Cerebellar nuclear complex (tissue), 1 donor: ENCODE measurements at regions not wholly inside any gene's neighbourhood (a gene's known extent, or its start where the extent isn't known, plus 50 kb on each side); places are given as distances from the start of the nearest gene placed in this dataset.

Experiments used
- DNase-seq, 2 experiments: peaks; one replicate each; lab custom pipeline; 2025; lab: John Stamatoyannopoulos, UW

DNA sequence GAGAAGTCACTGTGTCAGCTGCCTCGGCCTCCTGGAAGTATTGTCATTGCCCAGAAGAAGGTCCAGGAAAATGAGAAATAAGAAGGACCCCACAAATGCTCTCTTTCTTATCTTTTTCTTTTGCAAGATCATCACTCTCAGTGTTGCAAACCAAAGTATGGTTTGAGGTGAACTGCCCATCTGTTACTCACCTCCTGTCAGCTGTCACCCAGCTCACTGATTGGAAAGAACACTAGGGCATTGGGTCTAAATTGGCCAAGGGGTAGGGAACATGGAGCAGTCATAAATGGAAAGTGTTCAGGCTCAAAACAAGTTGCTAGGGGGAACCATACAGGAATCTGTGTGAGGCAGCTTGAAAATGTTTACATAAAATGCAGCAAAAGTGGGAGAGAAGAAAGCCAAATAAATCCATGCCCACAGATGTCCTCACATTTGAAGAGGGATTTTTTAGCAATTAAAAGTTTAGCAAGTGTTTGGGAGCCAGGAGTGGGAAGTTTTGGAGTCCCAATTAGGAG lies 431.2 kb upstream of the THBS1 start:
- no peak for DNase-seq

GRCh38 chr15:39151545-39151944 lies 429.3 kb upstream of the THBS1 start:
- no peak for DNase-seq

GRCh38 chr15:39153058-39153714 lies 427.7 kb upstream of the THBS1 start:
- DNase-seq, result no peak

DNA sequence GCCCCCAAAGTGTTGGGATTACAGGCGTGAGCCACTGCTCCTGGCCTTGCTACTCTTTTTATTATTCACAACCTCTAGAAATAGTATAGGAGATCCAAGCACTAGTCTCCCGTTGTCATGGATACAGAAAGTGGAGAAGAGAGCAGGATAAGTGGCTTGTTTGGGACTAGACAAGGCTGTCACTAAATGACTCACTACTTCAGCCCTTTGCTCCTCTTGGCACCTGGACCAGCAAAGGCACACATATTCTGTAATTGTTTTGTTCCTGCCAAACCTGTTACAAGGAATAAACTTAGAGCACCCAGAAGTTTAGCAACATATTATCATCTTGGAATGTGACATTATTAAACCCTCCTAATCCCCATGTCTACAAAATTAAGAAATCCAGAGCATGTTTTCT lies 427.2 kb upstream of the THBS1 start:
- DNase-seq, result no peak

- DNase-seq, result no peak
These were observed 426.6 kb upstream of the THBS1 start for GRCh38 chr15:39154227-39154638.

GRCh38 chr15:39154776-39155175 lies 426.1 kb upstream of the THBS1 start:
- DNase-seq, result no peak

DNA sequence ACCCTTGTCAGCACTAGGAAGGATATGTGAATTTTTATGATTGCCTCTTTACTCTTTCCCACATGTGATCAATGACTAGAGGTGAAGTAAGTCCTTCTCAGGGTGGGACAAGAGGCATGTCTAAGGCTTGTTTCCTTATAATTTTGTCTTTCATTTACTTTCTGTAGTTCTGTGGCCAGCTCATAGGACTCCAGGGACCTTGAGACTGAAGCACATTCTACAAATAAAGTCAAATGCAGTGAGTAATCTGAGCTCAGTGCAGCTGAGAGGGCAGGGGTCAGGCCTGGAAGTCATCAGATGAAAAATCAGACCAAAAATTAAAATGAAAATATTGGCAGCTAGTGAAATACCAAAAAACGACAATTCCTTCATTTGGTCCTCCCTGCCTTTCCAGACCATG lies 424.7 kb upstream of the THBS1 start:
- DNase-seq, result no peak

DNA sequence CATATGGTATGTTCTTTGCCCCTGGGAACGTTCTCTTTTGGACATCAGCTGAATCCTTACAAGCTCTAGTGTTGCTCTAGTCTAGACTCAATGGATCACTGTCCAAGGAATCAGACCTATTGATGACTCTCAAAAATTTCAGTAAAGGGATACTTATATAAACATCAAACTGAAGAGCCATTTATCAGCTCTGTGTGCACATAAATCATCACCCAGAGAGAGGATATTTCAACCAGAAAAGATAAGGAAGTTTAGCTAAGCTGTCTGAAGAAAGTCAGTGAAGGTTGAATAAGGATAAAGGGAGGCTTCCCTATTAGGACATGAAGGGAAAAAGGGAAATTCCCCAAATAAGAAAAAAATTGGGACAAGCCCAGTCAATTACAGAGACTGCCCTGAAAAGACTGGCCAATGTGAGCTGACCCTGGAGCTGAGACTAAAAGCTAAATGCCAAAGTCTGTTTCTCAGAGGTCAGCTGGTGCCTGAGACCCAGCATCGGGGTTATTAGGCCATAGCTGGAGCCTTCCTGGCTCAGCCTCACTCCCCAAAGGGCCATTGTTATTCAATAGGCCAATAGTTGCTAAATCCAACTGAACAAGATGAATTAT lies 424.1 kb upstream of the THBS1 start:
- DNase-seq, result no peak

- DNase-seq, result no peak
These were observed 423.0 kb upstream of the THBS1 start for GRCh38 chr15:39157882-39158281.

- no peak for DNase-seq
These were observed 421.0 kb upstream of the THBS1 start for GRCh38 chr15:39159833-39160232.

GRCh38 chr15:39161096-39161495 lies 419.8 kb upstream of the THBS1 start:
- DNase-seq, result no peak

DNA sequence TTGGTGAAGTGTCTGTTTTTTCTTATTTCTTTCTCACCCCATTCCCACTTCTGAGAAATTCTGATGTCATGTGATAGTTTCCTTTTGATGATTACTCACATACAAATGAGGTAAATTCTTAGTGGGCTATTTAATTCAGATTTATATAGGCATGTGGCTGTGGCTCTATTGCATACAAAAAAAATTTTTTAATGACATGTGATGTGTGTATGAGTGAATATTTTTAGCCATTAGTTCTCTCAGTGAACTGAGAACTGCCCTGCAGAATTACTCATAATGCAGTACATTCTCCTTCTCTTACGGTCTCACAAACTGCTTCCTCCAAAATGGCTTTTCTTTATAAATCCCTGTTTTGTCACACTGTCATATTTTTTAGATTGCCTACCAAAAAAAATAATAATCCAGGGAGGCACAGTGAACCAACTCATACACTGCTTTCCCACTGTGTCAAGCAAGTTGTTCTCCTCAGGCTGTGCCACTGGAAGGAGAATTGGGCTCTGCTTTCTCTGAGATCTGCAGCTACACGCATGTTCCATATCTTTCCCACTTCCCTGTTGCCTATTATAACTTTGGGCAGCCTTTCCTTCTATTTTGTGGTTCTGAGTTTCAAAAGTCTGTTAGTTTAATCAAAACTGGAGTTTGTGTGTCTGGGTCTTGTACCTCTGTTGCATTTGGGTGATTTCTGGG lies 415.7 kb upstream of the THBS1 start:
- no peak for DNase-seq

- no peak for DNase-seq
These were observed 413.5 kb upstream of the THBS1 start for GRCh38 chr15:39167164-39168058.

DNA sequence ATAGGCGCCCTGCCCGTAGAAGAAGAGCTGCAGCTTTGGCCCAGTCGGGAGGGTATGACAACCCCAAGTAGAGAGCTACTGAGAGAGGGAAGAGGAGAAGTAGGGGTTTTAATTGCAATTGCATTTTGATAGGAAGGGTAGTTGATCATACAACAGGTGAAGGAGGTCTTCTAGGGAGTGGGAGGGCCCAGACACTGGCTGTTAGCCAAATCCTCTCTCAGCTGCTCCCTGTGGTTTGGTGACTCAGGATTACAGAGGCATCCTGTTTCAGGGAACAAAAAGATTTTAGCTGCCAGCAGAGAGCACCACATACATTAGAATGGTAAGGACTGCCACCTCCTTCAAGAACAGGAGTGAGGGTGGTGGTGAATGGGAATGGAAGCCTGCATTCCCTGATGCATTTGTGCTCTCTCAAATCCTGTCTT lies 408.9 kb upstream of the THBS1 start:
- no peak for DNase-seq

GRCh38 chr15:39172380-39173281 lies 408.2 kb upstream of the THBS1 start:
- no peak for DNase-seq

- DNase-seq, result no peak
These were observed 407.5 kb upstream of the THBS1 start for GRCh38 chr15:39173426-39173825.

DNA sequence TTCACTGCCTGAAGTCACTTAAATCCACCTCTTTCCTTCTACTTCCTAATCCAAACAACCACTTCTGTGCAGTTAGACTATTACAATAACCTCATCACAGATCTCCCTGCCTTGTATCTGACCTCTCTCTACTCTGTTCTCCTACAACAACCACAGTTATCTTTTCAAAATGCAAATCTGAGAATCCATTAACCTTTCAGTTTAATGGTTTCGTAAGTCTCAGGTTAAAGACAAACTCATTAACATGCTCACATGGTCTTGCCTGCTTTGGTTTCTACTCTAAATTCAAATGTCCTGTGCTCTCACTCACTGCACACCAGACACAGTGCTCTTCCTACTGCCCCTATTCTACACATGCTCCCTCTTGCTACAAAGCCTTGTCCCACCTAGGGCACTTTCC lies 406.5 kb upstream of the THBS1 start:
- DNase-seq, result no peak

DNA sequence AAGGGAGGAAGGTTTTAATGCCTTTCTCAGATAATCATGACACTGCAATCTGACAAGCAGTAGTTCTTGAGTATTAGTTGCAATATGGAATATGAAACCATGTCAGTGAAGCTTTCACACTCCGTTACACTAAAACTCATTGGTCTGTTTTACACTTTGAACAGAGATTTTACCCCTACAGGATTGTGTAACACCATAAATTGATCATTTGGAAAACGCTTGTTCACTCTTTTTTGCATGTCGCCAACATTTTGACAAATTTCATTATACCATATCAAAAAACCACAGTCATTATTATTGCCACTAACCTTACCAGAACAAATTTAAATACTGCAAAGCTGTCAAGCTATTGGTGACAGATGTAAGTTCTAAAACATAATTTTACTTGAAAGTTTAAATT lies 404.8 kb upstream of the THBS1 start:
- no peak for DNase-seq

DNA sequence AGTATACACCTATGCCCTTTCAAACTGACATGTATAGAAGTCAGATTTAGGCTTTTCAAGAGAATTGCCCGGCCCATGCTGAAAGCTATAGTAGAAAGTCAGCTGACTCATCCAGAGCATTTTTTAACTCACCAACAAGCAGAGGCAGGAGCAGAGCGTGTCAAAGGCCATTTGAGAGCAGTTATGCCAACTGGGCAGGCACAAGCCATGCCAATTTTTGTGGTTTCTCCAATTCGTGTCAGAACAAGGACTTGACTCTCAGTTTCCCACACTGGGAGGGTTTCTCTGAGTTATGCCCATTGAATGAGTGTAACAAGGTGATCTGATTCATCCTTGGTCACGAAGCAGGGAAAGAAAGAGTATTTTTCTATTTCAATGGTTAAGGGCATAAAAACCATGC lies 403.3 kb upstream of the THBS1 start:
- DNase-seq, result no peak

DNA sequence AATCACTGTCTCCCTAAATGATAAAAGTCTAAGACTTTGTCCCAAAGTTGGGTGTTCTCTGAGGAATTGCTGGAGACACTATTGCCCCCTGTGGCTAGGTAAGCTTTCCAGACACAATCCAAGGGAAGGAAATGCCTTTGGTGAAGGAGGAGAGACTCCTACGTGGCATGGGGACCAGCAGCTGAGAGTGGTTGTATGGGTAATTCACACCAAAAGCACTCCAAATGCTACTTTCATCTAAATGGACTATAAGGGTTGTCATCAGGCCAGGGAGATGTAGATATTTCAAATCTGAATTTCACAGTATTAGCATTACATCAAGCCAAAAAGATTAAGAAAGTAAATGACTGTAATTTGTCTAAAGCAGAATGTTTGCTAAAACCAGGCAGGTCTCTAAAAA lies 400.8 kb upstream of the THBS1 start:
- DNase-seq, result no peak

- DNase-seq, result no peak
These were observed 400.4 kb upstream of the THBS1 start for GRCh38 chr15:39180483-39180933.
